Gastroesophageal sphincter (tissue), 4 donors: ENCODE measurements at regions not wholly inside any gene's neighbourhood (a gene's known extent, or its start where the extent isn't known, plus 50 kb on each side); places are given as distances from the start of the nearest gene placed in this dataset.

ENCODE experiments used
- ATAC-seq: fragments of 150-250 bp; one replicate; pipeline ENCODE4 v1.9.1; 2016; ENCODE audit warnings: mild to moderate bottlenecking, moderate library complexity
- H3K27ac ChIP-seq, 4 donors: fragments of 200-600 bp; sonication (generic) in 3 of 4; 1 replicate in 3 of 4; 2 replicates in 1 of 4; pipeline ENCODE4 v1.5.1; 2016 to 2019
- H3K27me3 ChIP-seq: fragments of 200-600 bp; sonication (generic); one replicate; pipeline ENCODE4 v1.5.1; 2019
- H3K36me3 ChIP-seq, 2 donors: fragments of 200-600 bp; sonication (generic); one replicate each; pipeline ENCODE4 v1.5.1; 2019; ENCODE audit warnings: control low read depth in 1 of 2
- H3K4me1 ChIP-seq, 3 donors: fragments of 200-600 bp; sonication (generic); 1 replicate in 2 of 3; 2 replicates in 1 of 3; pipeline ENCODE4 v1.5.1; 2016 to 2019; ENCODE audit warnings: control low read depth in 2 of 3
- H3K4me3 ChIP-seq, 2 donors: fragments of 200-600 bp; sonication (generic); one replicate each; pipeline ENCODE4 v1.5.1; 2019; ENCODE audit warnings: mild to moderate bottlenecking in 1 of 2, moderate library complexity in 1 of 2
- H3K9me3 ChIP-seq, 3 donors: fragments of 200-600 bp; sonication (generic); one replicate each; pipeline ENCODE4 v1.5.1; 2017 to 2019; ENCODE audit warnings: control low read depth in 2 of 3
- CTCF ChIP-seq, 4 experiments: fragments of 200-600 bp in 2 of 4; fragments of 450-650 bp in 2 of 4; sonication (generic) in 1 of 4; IDR thresholded peaks; one replicate each; pipeline ENCODE4 v1.5.1; 2017 to 2019; ENCODE audit warnings: antibody characterized with exemption in 4 of 4, mild to moderate bottlenecking in 2 of 4, moderate library complexity in 2 of 4
- EP300 ChIP-seq: sonication (generic); formaldehyde crosslinking; IDR thresholded peaks from one replicate; pipeline ENCODE4 v1.6.1; 2017; ENCODE audit warnings: antibody characterized with exemption, mild to moderate bottlenecking
- POLR2A ChIP-seq, 2 donors: fragments of 450-650 bp; IDR thresholded peaks; one replicate each; pipeline ENCODE4 v1.6.1; 2017; ENCODE audit warnings: antibody characterized with exemption in 2 of 2, mild to moderate bottlenecking in 2 of 2, moderate library complexity in 1 of 2
- POLR2AphosphoS5 ChIP-seq: sonication (generic); formaldehyde crosslinking; IDR thresholded peaks from one replicate; pipeline ENCODE4 v1.6.1; 2017; ENCODE audit warnings: antibody characterized with exemption
- WGBS, 2 donors: methylation state at CpG; one replicate each; pipeline ENCODE4 v1.1.5; 2018; ENCODE audit warnings: low coverage in 1 of 2; 5-methylcytosine and 5-hydroxymethylcytosine counted together

- H3K27ac ChIP-seq: no peak overlapping the region
- 81 to 100% methylated on average over 2 of the region's 3 CpGs for WGBS, 2 donors
- no peak for ATAC-seq
These were observed 337.6 kb downstream of the MLLT3 start for GRCh38 chr9:20284601-20285289.

GRCh38 chr9:20280330-20280729, 342.0 kb downstream of the MLLT3 start:
- H3K36me3 ChIP-seq: no peaks in the 10 kb centered on the region
- H3K4me3 ChIP-seq: no peak overlapping the region
- no peak for ATAC-seq
- H3K4me1 ChIP-seq: no peaks in the 10 kb centered on the region
- TF ChIP-seq POLR2A (IDR thresholded peaks at IDR 0.05) (no peak), POLR2AphosphoS5 (no peak), EP300 (no peak)
- 76 to 100% methylated on average over 2 to 3 of the region's 3 CpGs for WGBS, 2 donors
- no peaks in the 10 kb centered on the region for H3K9me3 ChIP-seq
- H3K27me3 ChIP-seq: no peaks in the 10 kb centered on the region
- H3K27ac ChIP-seq: no peak overlapping the region

More at GRCh38 chr9:20284601-20285289, 337.6 kb downstream of the MLLT3 start:
- Histone ChIP-seq H3K36me3 (no peaks in the 10 kb centered on the region), H3K4me1 (no peaks in the 10 kb centered on the region), H3K4me3 (no peak overlapping the region), H3K9me3 (peaks cover 0 to 7% (median 0%) of the 10 kb centered on the region in 3 donors), H3K27me3 (no peaks in the 10 kb centered on the region)
- TF ChIP-seq POLR2AphosphoS5: no peak
- no peak for TF ChIP-seq EP300
- TF ChIP-seq POLR2A (IDR thresholded peaks at IDR 0.05): no peak
- no peak for TF ChIP-seq CTCF (IDR thresholded peaks at IDR 0.05)

GRCh38 chr9:20276762-20277161, 345.5 kb downstream of the MLLT3 start:
- H3K9me3 ChIP-seq: no peaks in the 10 kb centered on the region
- H3K36me3 ChIP-seq: no peaks in the 10 kb centered on the region
- no peak for ATAC-seq
- H3K27ac ChIP-seq: no peak overlapping the region
- WGBS, 2 donors: 80 to 100% methylated on average over 1 of the region's 2 CpGs
- no peak overlapping the region for H3K4me3 ChIP-seq
- no peaks in the 10 kb centered on the region for H3K4me1 ChIP-seq
- TF ChIP-seq CTCF (IDR thresholded peaks at IDR 0.05) (no peak), POLR2A (IDR thresholded peaks at IDR 0.05) (no peak), EP300 (no peak), POLR2AphosphoS5 (no peak)
- H3K27me3 ChIP-seq: no peaks in the 10 kb centered on the region

GRCh38 chr9:20271723-20272122, 350.6 kb downstream of the MLLT3 start:
- Histone ChIP-seq H3K27ac (no peak overlapping the region), H3K4me3 (no peak overlapping the region), H3K36me3 (no peaks in the 10 kb centered on the region), H3K9me3 (no peaks in the 10 kb centered on the region), H3K27me3 (no peaks in the 10 kb centered on the region), H3K4me1 (no peaks in the 10 kb centered on the region)
- TF ChIP-seq POLR2A (IDR thresholded peaks at IDR 0.05) (no peak), EP300 (no peak), POLR2AphosphoS5 (no peak)
- WGBS, 2 donors: 86 to 94% methylated on average over 2 of the region's 2 CpGs
- no peak for ATAC-seq

- H3K36me3 ChIP-seq: no peaks in the 10 kb centered on the region
- ATAC-seq: no peak
- no peaks in the 10 kb centered on the region for H3K9me3 ChIP-seq
- no peaks in the 10 kb centered on the region for H3K4me1 ChIP-seq
- TF ChIP-seq CTCF (IDR thresholded peaks at IDR 0.05): no peak
- TF ChIP-seq POLR2A (IDR thresholded peaks at IDR 0.05): no peak
- no peak for TF ChIP-seq POLR2AphosphoS5
- no peak for TF ChIP-seq EP300
- no peak overlapping the region for H3K4me3 ChIP-seq
- H3K27me3 ChIP-seq: no peaks in the 10 kb centered on the region
- H3K27ac ChIP-seq: no peak overlapping the region
- WGBS, 2 donors: 63% methylated on average over 1 of the region's 1 CpG; no CpG with 5 or more reads in 1 of the 2 donors
These were observed 351.2 kb downstream of the MLLT3 start for GRCh38 chr9:20271096-20271495.

- TF ChIP-seq POLR2AphosphoS5 (no peak), CTCF (IDR thresholded peaks at IDR 0.05) (no peak), EP300 (no peak), POLR2A (IDR thresholded peaks at IDR 0.05) (no peak)
- no peak overlapping the region for H3K4me3 ChIP-seq
- no peak overlapping the region for H3K27ac ChIP-seq
- H3K27me3 ChIP-seq: no peaks in the 10 kb centered on the region
- ATAC-seq: no peak
- H3K36me3 ChIP-seq: no peaks in the 10 kb centered on the region
- no peaks in the 10 kb centered on the region for H3K4me1 ChIP-seq
- 56 to 64% methylated on average over 1 of the region's 1 CpG for WGBS, 2 donors
- H3K9me3 ChIP-seq: no peaks in the 10 kb centered on the region
These were observed 352.1 kb downstream of the MLLT3 start for GRCh38 chr9:20270161-20270560.
